WTC11 (cell line): ENCODE measurements at regions not wholly inside any gene's neighbourhood (a gene's known extent, or its start where the extent isn't known, plus 50 kb on each side); places are given as distances from the start of the nearest gene placed in this dataset.

Experiments
- ATAC-seq: fragments of 200-7000 bp; cut with Tn5 transposase; 2 replicates; pipeline ENCODE4 v1.10.0; 2021; ENCODE audit warnings: mild to moderate bottlenecking, moderate library complexity
- CTCF ChIA-PET: fragments of 300-600 bp; sonication (Branson Sonifier 250); formaldehyde crosslinking; loops from one replicate; lab custom pipeline; 2021; ENCODE audit warnings: antibody characterized with exemption; lab: Charles Lee
- POLR2A ChIA-PET: fragments of 350-600 bp; sonication (Branson Sonifier 250); formaldehyde crosslinking; loops from one replicate; lab custom pipeline; 2021; ENCODE audit warnings: antibody characterized with exemption; lab: Charles Lee
- DNase-seq: peaks from one replicate; pipeline ENCODE4 v3.0.0; 2021; ENCODE audit warnings: low spot score
- H3K27ac Mint-ChIP-seq: 2 replicates; pipeline ENCODE4 v1.8.0; 2021; ENCODE audit warnings: mixed read lengths
- H3K27me3 Mint-ChIP-seq: 2 replicates; pipeline ENCODE4 v1.8.0; 2021; ENCODE audit warnings: low read depth, mild to moderate bottlenecking, moderate library complexity, mixed read lengths
- H3K36me3 Mint-ChIP-seq: 2 replicates; pipeline ENCODE4 v1.8.0; 2021; ENCODE audit warnings: mixed read lengths
- H3K4me1 Mint-ChIP-seq: 2 replicates; pipeline ENCODE4 v1.8.0; 2022; ENCODE audit warnings: mixed read lengths
- H3K4me3 Mint-ChIP-seq: 2 replicates; pipeline ENCODE4 v1.8.0; 2021; ENCODE audit warnings: mild to moderate bottlenecking, moderate library complexity, mixed read lengths
- H3K9me3 Mint-ChIP-seq: 2 replicates; pipeline ENCODE4 v1.8.0; 2021; ENCODE audit warnings: mixed read lengths
- CDX4 ChIP-seq: fragments of 250-450 bp; sonication (Bioruptor Pico); IDR thresholded peaks from 2 replicates; pipeline ENCODE4 v1.9.0; 2021; ENCODE audit warnings: moderate library complexity, mild to moderate bottlenecking, inconsistent platforms, borderline replicate concordance
- CTCF ChIP-seq: fragments of 200-600 bp; IDR thresholded peaks from 2 replicates; pipeline ENCODE4 v1.8.0; 2022; ENCODE audit warnings: antibody characterized with exemption
- ESRRA ChIP-seq: sonication (generic); formaldehyde crosslinking; IDR thresholded peaks from 2 replicates; pipeline ENCODE4 v1.8.1; 2022; ENCODE audit warnings: mild to moderate bottlenecking, missing genetic modification reagents, borderline replicate concordance
- FOXJ3 ChIP-seq: sonication (generic); formaldehyde crosslinking; IDR thresholded peaks from 2 replicates; pipeline ENCODE4 v1.9.0; 2021; ENCODE audit warnings: missing genetic modification reagents, mild to moderate bottlenecking, borderline replicate concordance
- FOXP1 ChIP-seq: sonication (generic); formaldehyde crosslinking; IDR thresholded peaks from 2 replicates; pipeline ENCODE4 v1.8.0; 2022; ENCODE audit warnings: missing genetic modification reagents, mild to moderate bottlenecking, moderate library complexity, borderline replicate concordance
- GTF2I ChIP-seq: fragments of 250-450 bp; sonication (Bioruptor Pico); conservative IDR thresholded peaks from 2 replicates; pipeline ENCODE4 v1.4.0; 2021; ENCODE audit warnings: mild to moderate bottlenecking
- HMGA2 ChIP-seq: fragments of 250-450 bp; sonication (Bioruptor Pico); IDR thresholded peaks from 2 replicates; pipeline ENCODE4 v1.4.0; 2021; ENCODE audit warnings: mild to moderate bottlenecking, moderate library complexity
- IRF1 ChIP-seq: sonication (generic); formaldehyde crosslinking; IDR thresholded peaks from 2 replicates; pipeline ENCODE4 v1.8.0; 2023; ENCODE audit warnings: missing genetic modification reagents
- JUN ChIP-seq: sonication (generic); formaldehyde crosslinking; IDR thresholded peaks from 2 replicates; pipeline ENCODE4 v1.8.0; 2023; ENCODE audit warnings: mild to moderate bottlenecking, missing genetic modification reagents
- MYBL2 ChIP-seq: sonication (generic); formaldehyde crosslinking; IDR thresholded peaks from 2 replicates; pipeline ENCODE4 v1.8.1; 2023; ENCODE audit warnings: mild to moderate bottlenecking, moderate library complexity, missing genetic modification reagents
- NR3C1 ChIP-seq: sonication (generic); formaldehyde crosslinking; conservative IDR thresholded peaks from 2 replicates; pipeline ENCODE4 v1.8.1; 2023; ENCODE audit warnings: low read depth, mild to moderate bottlenecking, missing genetic modification reagents
- OVOL2 ChIP-seq: fragments of 250-450 bp; sonication (Bioruptor Pico); IDR thresholded peaks from 2 replicates; pipeline ENCODE4 v1.9.0; 2021; ENCODE audit warnings: mild to moderate bottlenecking, borderline replicate concordance
- PRRX2 ChIP-seq: fragments of 250-450 bp; sonication (Bioruptor Pico); IDR thresholded peaks from 2 replicates; pipeline ENCODE4 v1.8.0; 2021; ENCODE audit warnings: mild to moderate bottlenecking
- STAT6 ChIP-seq: sonication (generic); formaldehyde crosslinking; conservative IDR thresholded peaks from 2 replicates; pipeline ENCODE4 v1.8.1; 2023; ENCODE audit warnings: mild to moderate bottlenecking, low read depth, missing genetic modification reagents, moderate library complexity
- TEAD1 ChIP-seq: sonication (generic); formaldehyde crosslinking; IDR thresholded peaks from 2 replicates; pipeline ENCODE4 v1.8.0; 2022; ENCODE audit warnings: mild to moderate bottlenecking, missing genetic modification reagents
- TEAD4 ChIP-seq: sonication (generic); formaldehyde crosslinking; IDR thresholded peaks from 2 replicates; pipeline ENCODE4 v1.8.0; 2022; ENCODE audit warnings: mild to moderate bottlenecking, missing genetic modification reagents
- TP53 ChIP-seq: sonication (generic); formaldehyde crosslinking; IDR thresholded peaks from 2 replicates; pipeline ENCODE4 v1.8.1; 2023; ENCODE audit warnings: mild to moderate bottlenecking, missing genetic modification reagents
- ZMAT4 ChIP-seq: fragments of 250-450 bp; sonication (Bioruptor Pico); IDR thresholded peaks from 2 replicates; pipeline ENCODE4 v1.9.0; 2021; ENCODE audit warnings: mild to moderate bottlenecking
- ZNF138 ChIP-seq: sonication (generic); formaldehyde crosslinking; conservative IDR thresholded peaks from 2 replicates; pipeline ENCODE4 v1.8.1; 2022; ENCODE audit warnings: mild to moderate bottlenecking, moderate library complexity, missing genetic modification reagents
- ZNF263 ChIP-seq: sonication (generic); formaldehyde crosslinking; IDR thresholded peaks from 2 replicates; pipeline ENCODE4 v1.8.1; 2022; ENCODE audit warnings: low read depth, mild to moderate bottlenecking, moderate library complexity, missing genetic modification reagents
- ZNF281 ChIP-seq: sonication (generic); formaldehyde crosslinking; IDR thresholded peaks from 2 replicates; pipeline ENCODE4 v1.8.0; 2023; ENCODE audit warnings: mild to moderate bottlenecking, missing genetic modification reagents
- ZNF532 ChIP-seq: fragments of 250-450 bp; sonication (Bioruptor Pico); IDR thresholded peaks from 2 replicates; pipeline ENCODE4 v1.9.0; 2021; ENCODE audit warnings: mild to moderate bottlenecking, borderline replicate concordance

GRCh38 chr7:84258628-84259027, 64.0 kb upstream of the SEMA3A start (continued):
- TF ChIP-seq GTF2I (CRISPR knock-in tag) (no peak), ZMAT4 (CRISPR knock-in tag) (no peak), JUN (CRISPR knock-in tag) (no peak), CDX4 (no peak), TP53 (CRISPR knock-in tag) (no peak), OVOL2 (CRISPR knock-in tag) (no peak), STAT6 (no peak)

- ChIA-PET POLR2A (no interaction called here), CTCF (interaction anchor here (1.2 kb wide), 1 partner anchor 68 kb away, joined by 3 read pairs; no protein-coding TSS in a partner anchor)
- ATAC-seq (no peak), DNase-seq (no peak)
- Mint-ChIP-seq H3K4me3 (no peak overlapping the region), H3K27ac (no peak overlapping the region), H3K27me3 (no peaks in the 10 kb centered on the region), H3K36me3 (no peaks in the 10 kb centered on the region), H3K9me3 (no peaks in the 10 kb centered on the region), H3K4me1 (peaks cover 15% of the 10 kb centered on the region)
- TF ChIP-seq OVOL2 (CRISPR knock-in tag) (no peak), NR3C1 (CRISPR knock-in tag) (no peak), IRF1 (CRISPR knock-in tag) (no peak), HMGA2 (CRISPR knock-in tag) (no peak), ZNF263 (CRISPR knock-in tag) (no peak), TEAD4 (CRISPR knock-in tag) (no peak), TEAD1 (CRISPR knock-in tag) (no peak), ZNF138 (CRISPR knock-in tag) (no peak), ESRRA (CRISPR knock-in tag) (no peak), MYBL2 (no peak), CTCF (no peak), PRRX2 (no peak), FOXJ3 (CRISPR knock-in tag) (no peak), ZNF532 (CRISPR knock-in tag) (no peak), ZNF281 (CRISPR knock-in tag) (no peak), GTF2I (CRISPR knock-in tag) (no peak), FOXP1 (no peak), ZMAT4 (CRISPR knock-in tag) (no peak)
Measured at GRCh38 chr7:84256571-84256971, 62.0 kb upstream of the SEMA3A start.
